Cardiac fibroblast (primary cell): ENCODE measurements at regions not wholly inside any gene's neighbourhood (a gene's known extent, or its start where the extent isn't known, plus 50 kb on each side); places are given as distances from the start of the nearest gene placed in this dataset.

Source experiments
- DNase-seq, 2 donors: peaks; one replicate each; pipeline versions ENCODE4 v3.0.0 to v3.0.0-alpha.2; 2010; ENCODE audit warnings: low read depth in 2 of 2
- H3K4me3 ChIP-seq, 2 donors: replicated peaks in 1 of 2; 1 replicate in 1 of 2; 2 replicates in 1 of 2; pipeline ENCODE4 v1.5.1; 2011; ENCODE audit warnings: low read depth in 2 of 2, low read length in 2 of 2, mild to moderate bottlenecking in 2 of 2, moderate library complexity in 1 of 2
- TF ChIP-seq, protein P1 (sequence below): IDR thresholded peaks from one replicate; pipeline ENCODE4 v1.5.1; 2011; ENCODE audit warnings: low read depth, mild to moderate bottlenecking, low read length, inconsistent platforms

DNA sequence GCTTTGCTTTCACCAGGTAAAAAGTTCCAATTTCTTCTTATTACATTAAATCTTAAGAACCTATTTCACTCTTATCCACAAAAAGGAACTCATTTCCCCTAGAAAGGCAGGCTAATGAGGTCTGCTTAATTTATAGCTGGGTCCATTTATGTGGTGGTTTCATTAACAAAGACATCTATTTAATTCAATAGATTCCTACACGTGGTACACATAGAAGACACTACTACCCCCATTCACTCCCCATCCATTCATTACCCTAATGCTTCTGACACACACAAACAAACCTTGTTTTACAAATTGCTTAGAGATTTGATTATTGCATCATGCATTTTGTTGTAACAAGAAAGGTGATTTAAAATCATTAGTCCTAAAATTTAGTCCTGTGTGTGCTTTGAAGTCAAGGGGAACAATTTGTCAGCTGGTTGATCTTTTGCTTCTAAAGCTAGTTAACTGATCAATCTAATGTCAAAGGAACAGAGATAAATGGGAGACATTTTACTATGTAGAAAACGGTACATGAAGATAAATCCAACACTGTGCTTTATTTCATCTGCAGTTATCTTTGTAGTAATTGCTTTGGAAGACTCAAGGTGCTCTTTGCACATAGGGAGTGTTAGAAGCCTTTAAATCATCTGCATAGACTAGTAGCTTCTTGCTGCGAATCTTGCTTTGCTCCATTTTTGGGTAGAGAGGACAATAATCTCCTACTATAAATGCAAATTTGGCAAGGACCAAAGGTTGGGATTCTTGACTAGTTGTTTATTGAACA, 379.2 kb downstream of the CDH11 start:
- DNase-seq: no peak
- H3K4me3 ChIP-seq: no peak overlapping the region
- TF ChIP-seq, protein P1, sequence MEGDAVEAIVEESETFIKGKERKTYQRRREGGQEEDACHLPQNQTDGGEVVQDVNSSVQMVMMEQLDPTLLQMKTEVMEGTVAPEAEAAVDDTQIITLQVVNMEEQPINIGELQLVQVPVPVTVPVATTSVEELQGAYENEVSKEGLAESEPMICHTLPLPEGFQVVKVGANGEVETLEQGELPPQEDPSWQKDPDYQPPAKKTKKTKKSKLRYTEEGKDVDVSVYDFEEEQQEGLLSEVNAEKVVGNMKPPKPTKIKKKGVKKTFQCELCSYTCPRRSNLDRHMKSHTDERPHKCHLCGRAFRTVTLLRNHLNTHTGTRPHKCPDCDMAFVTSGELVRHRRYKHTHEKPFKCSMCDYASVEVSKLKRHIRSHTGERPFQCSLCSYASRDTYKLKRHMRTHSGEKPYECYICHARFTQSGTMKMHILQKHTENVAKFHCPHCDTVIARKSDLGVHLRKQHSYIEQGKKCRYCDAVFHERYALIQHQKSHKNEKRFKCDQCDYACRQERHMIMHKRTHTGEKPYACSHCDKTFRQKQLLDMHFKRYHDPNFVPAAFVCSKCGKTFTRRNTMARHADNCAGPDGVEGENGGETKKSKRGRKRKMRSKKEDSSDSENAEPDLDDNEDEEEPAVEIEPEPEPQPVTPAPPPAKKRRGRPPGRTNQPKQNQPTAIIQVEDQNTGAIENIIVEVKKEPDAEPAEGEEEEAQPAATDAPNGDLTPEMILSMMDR: no peak

DNA sequence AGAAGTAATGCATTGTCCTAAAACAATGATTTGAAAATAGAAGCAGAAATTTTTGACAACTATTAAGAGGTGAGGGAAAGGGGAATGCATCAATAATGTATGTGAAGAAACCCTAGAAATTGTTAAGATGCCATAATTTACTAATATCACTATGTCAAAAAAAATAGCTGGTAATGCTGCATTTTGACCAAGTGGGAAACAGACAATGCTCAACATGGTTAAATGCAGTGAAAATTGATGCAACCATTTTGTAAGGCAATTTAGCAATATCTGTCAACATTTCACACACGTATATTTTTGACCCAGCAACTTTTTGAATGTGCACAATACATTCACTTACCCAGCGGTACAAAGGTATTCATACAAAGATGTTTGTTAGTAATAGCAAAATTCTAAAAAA, 381.6 kb downstream of the CDH11 start:
- TF ChIP-seq, protein P1: no peak
- DNase-seq: no peak
- H3K4me3 ChIP-seq: no peak overlapping the region

DNA sequence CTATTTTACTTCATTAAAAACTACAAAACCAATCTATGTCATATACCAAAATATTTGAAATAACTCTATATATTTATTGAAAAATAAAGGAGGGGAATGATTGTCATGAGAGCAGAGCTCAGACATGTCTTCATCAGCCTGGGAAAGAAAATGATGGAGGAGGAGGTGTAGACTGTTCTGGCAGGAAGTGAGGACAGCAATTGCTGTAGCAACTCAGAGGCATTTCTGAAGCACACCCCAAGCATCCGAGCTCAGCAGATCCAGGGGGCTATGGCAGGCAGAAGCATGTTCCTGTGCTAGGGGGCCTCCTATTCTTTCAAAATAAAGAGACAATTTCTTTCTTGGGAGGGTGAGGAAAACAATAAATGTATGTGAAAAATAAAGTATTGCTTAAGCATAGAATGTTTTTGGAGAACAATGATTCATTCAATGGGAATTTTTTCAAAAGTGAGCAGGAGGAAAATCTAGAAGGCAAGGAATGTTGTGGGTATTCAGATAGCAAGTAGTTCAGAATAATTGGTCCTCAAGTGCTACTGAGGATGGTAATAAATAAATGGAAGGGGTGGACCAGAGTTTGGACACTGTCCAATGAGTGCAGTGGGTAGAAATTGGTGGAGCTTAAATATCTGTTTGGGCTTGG, 383.4 kb downstream of the CDH11 start:
- peak; percentile 52 to 80 for DNase-seq
- TF ChIP-seq, protein P1: no peak
- H3K4me3 ChIP-seq: no peak overlapping the region

DNA sequence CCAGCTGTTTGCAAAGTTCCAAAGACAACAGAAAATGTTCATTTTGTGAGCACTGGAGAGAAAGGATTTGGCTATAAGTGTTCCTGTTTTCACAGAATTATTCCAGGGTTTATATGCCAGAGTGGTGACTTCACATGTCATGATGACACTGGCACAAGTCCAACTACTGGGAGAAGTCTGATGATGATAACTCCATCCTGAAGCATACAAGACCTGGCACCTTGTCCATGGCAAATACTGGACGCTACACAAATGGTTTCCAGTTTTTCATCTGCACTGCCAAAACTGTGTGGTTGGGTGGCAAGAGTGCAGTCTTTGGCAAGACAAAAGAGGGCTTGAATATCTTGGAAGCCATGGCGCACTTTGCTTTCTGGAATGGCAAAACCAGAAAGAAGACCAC, 385.0 kb downstream of the CDH11 start:
- H3K4me3 ChIP-seq: no peak overlapping the region
- TF ChIP-seq, protein P1: no peak

DNA sequence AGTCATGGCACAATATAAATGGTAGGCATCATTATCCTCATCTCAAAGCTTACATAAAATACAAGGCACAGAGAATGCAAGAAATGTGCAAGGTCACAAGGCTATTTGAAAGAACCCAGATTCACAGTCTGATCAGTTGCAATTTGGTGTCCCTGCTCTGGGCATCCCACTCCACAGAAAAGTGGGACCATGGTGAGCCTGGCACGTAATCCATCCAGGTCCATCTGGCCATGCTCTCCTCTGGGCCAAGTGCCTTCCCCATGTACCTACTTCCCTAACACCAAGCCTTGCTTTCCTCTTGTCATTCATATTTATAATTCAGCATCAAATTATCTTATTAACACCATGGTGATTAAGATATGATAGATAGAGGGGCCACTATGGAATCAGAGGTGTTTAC, 390.0 kb downstream of the CDH11 start:
- H3K4me3 ChIP-seq: no peak overlapping the region
- TF ChIP-seq, protein P1: no peak
- DNase-seq: no peak

More for the DNA sequence above, 385.0 kb downstream of the CDH11 start:
- DNase-seq: no peak

DNA sequence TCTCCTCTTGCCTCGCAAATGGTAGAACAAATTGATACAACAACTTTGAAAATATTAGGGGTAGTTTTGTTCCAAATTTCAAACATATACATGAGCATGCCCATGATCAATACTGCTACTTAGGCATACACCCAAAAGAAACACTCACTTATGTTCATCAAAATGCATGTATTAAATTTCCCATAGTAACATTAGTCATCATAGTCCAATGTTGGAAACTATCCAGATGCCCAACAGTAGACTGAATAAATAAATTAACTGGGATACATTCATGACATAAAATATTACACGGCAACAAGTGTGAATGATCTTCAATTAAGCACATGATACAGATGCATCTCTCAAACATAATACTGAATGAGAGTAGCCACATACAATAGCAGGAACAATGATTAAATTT, 391.6 kb downstream of the CDH11 start:
- peak in 1 of 2 donors; percentile 15 for DNase-seq
- H3K4me3 ChIP-seq: no peak overlapping the region
- TF ChIP-seq, protein P1: no peak
